ENCODE measurements at regions not wholly inside any gene's neighbourhood (a gene's known extent, or its start where the extent isn't known, plus 50 kb on each side); places are given as distances from the start of the nearest gene placed in this dataset.

GRCh38 chr1:30273021-30273325, 450.4 kb downstream of the MATN1 start:
- TF ChIP-seq CTCF (IDR thresholded peaks at IDR 0.05; ENCODE audit: control insufficient read depth, insufficient read depth, low read depth, low read length, missing control alignments) = no peak
- H3K4me3 ChIP-seq (ENCODE audit: control insufficient read depth, low read depth, low read length) = no peak overlapping the region
- DNase-seq (ENCODE audit: low read depth) = no peak

GRCh38 chr1:30272277-30273020, 450.9 kb downstream of the MATN1 start:
- DNase-seq (ENCODE audit: low read depth) = no peak
- TF ChIP-seq CTCF (IDR thresholded peaks at IDR 0.05; ENCODE audit: control insufficient read depth, insufficient read depth, low read depth, low read length, missing control alignments) = no peak
- no peak overlapping the region for H3K4me3 ChIP-seq (ENCODE audit: control insufficient read depth, low read depth, low read length)

DNA sequence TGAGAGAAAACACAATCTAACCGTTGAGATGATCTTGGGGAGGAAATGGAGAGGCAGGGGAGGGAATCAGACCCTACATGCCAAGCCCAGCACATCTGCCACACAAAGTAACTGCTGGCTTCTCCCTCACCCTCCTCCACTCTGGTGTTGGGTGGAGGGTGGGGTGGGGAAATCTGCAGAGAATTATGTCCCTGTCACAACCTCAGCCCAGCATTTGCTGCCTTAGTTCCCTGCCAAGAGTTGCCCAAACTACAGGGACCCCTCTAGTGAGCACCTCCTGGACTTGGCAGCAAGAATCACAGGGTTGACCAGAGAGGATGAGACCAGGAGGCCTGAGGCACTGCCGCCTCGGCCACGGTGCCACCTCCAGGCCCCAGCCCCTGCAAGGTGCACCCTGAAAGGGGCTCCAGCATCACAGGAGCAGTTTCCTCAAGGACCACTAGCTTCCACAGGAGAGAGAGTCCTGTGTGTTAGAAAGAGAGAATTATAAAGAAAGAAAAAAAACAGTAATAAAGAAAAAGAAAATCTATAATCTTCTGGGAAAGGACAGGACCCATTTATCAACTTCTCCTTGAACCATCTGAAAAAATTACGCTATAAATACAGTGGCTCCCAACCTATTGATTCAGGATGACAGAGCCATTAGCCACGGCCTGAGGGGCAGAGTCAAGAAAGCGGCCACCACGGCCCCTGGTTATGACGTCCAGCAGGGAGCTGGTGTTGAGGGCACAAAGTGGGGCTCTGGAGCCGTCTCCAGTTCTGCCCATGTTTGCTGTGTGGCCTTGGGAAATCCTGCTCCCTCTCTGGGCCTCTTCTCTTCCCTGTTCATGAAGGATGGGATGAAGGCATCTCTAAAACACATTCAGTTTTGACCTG, 451.7 kb downstream of the MATN1 start:
- H3K4me3 ChIP-seq (ENCODE audit: control insufficient read depth, low read depth, low read length) = no peak overlapping the region
- TF ChIP-seq CTCF (IDR thresholded peaks at IDR 0.05; ENCODE audit: control insufficient read depth, insufficient read depth, low read depth, low read length, missing control alignments) = no peak
- DNase-seq (ENCODE audit: low read depth) = no peak

- no peak overlapping the region for H3K4me3 ChIP-seq (ENCODE audit: control insufficient read depth, low read depth, low read length)
- no peak for DNase-seq (ENCODE audit: low read depth)
- TF ChIP-seq CTCF (IDR thresholded peaks at IDR 0.05; ENCODE audit: control insufficient read depth, insufficient read depth, low read depth, low read length, missing control alignments) = no peak
These were observed 452.9 kb downstream of the MATN1 start for GRCh38 chr1:30270461-30270860.

GRCh38 chr1:30268923-30269666, 454.3 kb downstream of the MATN1 start:
- no peak for DNase-seq (ENCODE audit: low read depth)
- TF ChIP-seq CTCF (IDR thresholded peaks at IDR 0.05; ENCODE audit: control insufficient read depth, insufficient read depth, low read depth, low read length, missing control alignments) = no peak
- H3K4me3 ChIP-seq (ENCODE audit: control insufficient read depth, low read depth, low read length) = no peak overlapping the region

DNA sequence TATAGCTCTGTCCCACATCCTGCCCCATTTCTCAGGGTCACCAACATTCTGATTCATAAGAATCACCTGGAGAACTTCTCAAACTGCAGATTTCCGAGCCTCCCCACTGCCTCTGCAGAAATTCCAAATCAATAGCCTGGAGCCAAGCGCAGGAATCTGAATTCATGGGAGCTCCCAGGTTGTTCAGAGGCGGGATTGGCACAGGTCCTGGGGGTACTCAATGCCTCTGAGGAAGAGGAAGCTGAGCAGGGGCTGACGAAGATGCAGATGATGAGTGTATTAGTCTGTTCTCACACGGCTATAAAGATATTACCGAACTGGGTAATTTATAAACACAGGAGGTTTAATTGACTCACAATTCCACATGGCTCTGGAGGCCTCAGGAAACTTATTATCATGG, 455.5 kb downstream of the MATN1 start:
- no peak for DNase-seq (ENCODE audit: low read depth)
- no peak for TF ChIP-seq CTCF (IDR thresholded peaks at IDR 0.05; ENCODE audit: control insufficient read depth, insufficient read depth, low read depth, low read length, missing control alignments)
- H3K4me3 ChIP-seq (ENCODE audit: control insufficient read depth, low read depth, low read length) = no peak overlapping the region

Data from AG09309 (cell line).